ENCODE measurements at regions not wholly inside any gene's neighbourhood (a gene's known extent, or its start where the extent isn't known, plus 50 kb on each side); places are given as distances from the start of the nearest gene placed in this dataset.

- H3K4me1 ChIP-seq (ENCODE audit: control insufficient read depth, insufficient read depth, low read length), result no peaks in the 10 kb centered on the region
- ChIA-PET SMC1A (ENCODE audit: uncharacterized antibody, unreplicated experiment) (interaction anchor here (0.8 kb wide), 1 partner anchor 10 kb away, joined by 3 read pairs; no protein-coding TSS in a partner anchor), RAD21 (ENCODE audit: unreplicated experiment) (interaction anchor here (1.4 kb wide), 1 partner anchor 368 kb away, joined by 5 read pairs; no protein-coding TSS in a partner anchor), POLR2A (no interaction called here), CTCF (interaction anchor here (0.7 to 0.9 kb wide), 2 partner anchors 10 to 39 kb away, joined by 3 read pairs; no protein-coding TSS in a partner anchor)
- no peak overlapping the region for H3K4me3 ChIP-seq
- H2AFZ ChIP-seq (ENCODE audit: control insufficient read depth, low read depth, low read length), result no peak overlapping the region
- FAIRE-seq (no peak), ATAC-seq (no peak), DNase-seq (ENCODE audit: low read depth, low spot score) (no peak)
- no peaks in the 10 kb centered on the region for H4K20me1 ChIP-seq (ENCODE audit: control insufficient read depth, insufficient read depth)
- WGBS (ENCODE audit: insufficient coverage, insufficient replicate concordance, low lambda C conversion rate, missing lambda C conversion rate), result 24% methylated on average over 3 of the region's 3 CpGs
- H3K27ac ChIP-seq (ENCODE audit: control insufficient read depth, insufficient read depth), result no peak overlapping the region
- no peak overlapping the region for H3K9ac ChIP-seq (ENCODE audit: control insufficient read depth, insufficient read depth, low read length)
- no peaks in the 10 kb centered on the region for H3K36me3 ChIP-seq (ENCODE audit: control insufficient read depth in 2 of 2, insufficient read depth in 2 of 2, low read length in 1 of 2)
- TF ChIP-seq NRF1 (conservative IDR thresholded peaks at IDR 0.05; ENCODE audit: low read depth, low read length) (no peak), ASH2L (IDR thresholded peaks at IDR 0.05; ENCODE audit: borderline replicate concordance, low read depth) (no peak), NR2F1 (conservative IDR thresholded peaks at IDR 0.05) (no peak), HDAC2 (IDR thresholded peaks at IDR 0.05) (no peak)
- no TSS peak for BruUV-seq (replicated peaks)
- intact Hi-C loops (cut with micrococcal nuclease; ENCODE audit: unreplicated experiment) (no loop called here), in situ Hi-C loops (cut with MboI) (no loop called here)
- no peaks in the 10 kb centered on the region for H3K79me2 ChIP-seq (ENCODE audit: control insufficient read depth, insufficient read depth, low read length)
- no peaks in the 10 kb centered on the region for H3K27me3 ChIP-seq (replicated peaks in 1 of 2; ENCODE audit: control insufficient read depth in 2 of 2, insufficient read depth in 2 of 2, low read length in 1 of 2)
- no peak overlapping the region for H3K4me2 ChIP-seq (ENCODE audit: control insufficient read depth, insufficient read depth)
- peaks cover 5% of the 10 kb centered on the region; the same call in 2 of the 3 replicates for H3K9me3 ChIP-seq (replicated peaks; ENCODE audit: control insufficient read depth, insufficient read depth, low read length)
Measured at GRCh38 chr2:43116988-43117387, 109.4 kb downstream of the ZFP36L2 start.

DNA sequence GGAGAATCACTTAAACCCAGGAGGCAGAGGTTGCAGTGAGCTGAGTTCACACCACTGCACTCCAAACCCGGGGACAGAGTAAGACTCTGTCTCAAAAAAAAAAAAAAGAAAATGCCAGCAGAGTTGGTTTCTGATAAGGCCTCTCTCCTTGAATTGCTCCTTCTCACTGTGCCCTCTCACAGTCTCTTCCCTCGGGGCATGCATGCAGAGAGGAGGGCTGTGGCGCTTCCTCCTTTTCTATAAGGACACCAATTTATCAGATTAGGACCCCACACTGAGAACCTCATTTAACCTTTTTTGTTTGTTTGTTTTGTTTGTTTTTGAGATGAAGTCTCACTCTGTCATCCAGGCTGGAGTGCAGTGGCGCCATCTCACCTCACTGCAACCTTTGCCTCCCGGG lies 110.5 kb downstream of the ZFP36L2 start:
- RAD21 ChIA-PET (ENCODE audit: unreplicated experiment), result no interaction called here
- Histone ChIP-seq H4K20me1 (ENCODE audit: control insufficient read depth, insufficient read depth) (no peaks in the 10 kb centered on the region), H3K27ac (ENCODE audit: control insufficient read depth, insufficient read depth) (no peak overlapping the region), H3K9me3 (replicated peaks; ENCODE audit: control insufficient read depth, insufficient read depth, low read length) (peaks cover 5% of the 10 kb centered on the region; the same call in 2 of the 3 replicates), H3K9ac (ENCODE audit: control insufficient read depth, insufficient read depth, low read length) (no peak overlapping the region), H3K4me3 (no peak overlapping the region), H3K79me2 (ENCODE audit: control insufficient read depth, insufficient read depth, low read length) (no peaks in the 10 kb centered on the region), H3K36me3 (ENCODE audit: control insufficient read depth in 2 of 2, insufficient read depth in 2 of 2, low read length in 1 of 2) (no peaks in the 10 kb centered on the region), H2AFZ (ENCODE audit: control insufficient read depth, low read depth, low read length) (no peak overlapping the region), H3K27me3 (replicated peaks in 1 of 2; ENCODE audit: control insufficient read depth in 2 of 2, insufficient read depth in 2 of 2, low read length in 1 of 2) (no peaks in the 10 kb centered on the region), H3K4me2 (ENCODE audit: control insufficient read depth, insufficient read depth) (no peak overlapping the region), H3K4me1 (ENCODE audit: control insufficient read depth, insufficient read depth, low read length) (no peaks in the 10 kb centered on the region)
- SMC1A ChIA-PET (ENCODE audit: uncharacterized antibody, unreplicated experiment), result interaction anchor here (1.4 kb wide), 1 partner anchor 10 kb away, joined by 3 read pairs; no protein-coding TSS in a partner anchor
- intact Hi-C loops (cut with micrococcal nuclease; ENCODE audit: unreplicated experiment) (no loop called here), in situ Hi-C loops (cut with MboI) (no loop called here)
- BruUV-seq (replicated peaks), result no TSS peak
- ATAC-seq (no peak), DNase-seq (ENCODE audit: low read depth, low spot score) (no peak), FAIRE-seq (no peak)
- 78% methylated on average over 4 of the region's 5 CpGs for WGBS (ENCODE audit: insufficient coverage, insufficient replicate concordance, low lambda C conversion rate, missing lambda C conversion rate)
- CTCF ChIA-PET, result interaction anchor here (1.1 kb wide), 1 partner anchor 153 kb away, joined by 4 read pairs; no protein-coding TSS in a partner anchor
- POLR2A ChIA-PET, result interaction anchor here (0.7 kb wide), 1 partner anchor 110 kb away, joined by 3 read pairs; no protein-coding TSS in a partner anchor
- TF ChIP-seq KDM1A (IDR thresholded peaks at IDR 0.05; ENCODE audit: borderline replicate concordance) (no peak), E2F4 (IDR thresholded peaks at IDR 0.05; ENCODE audit: low read depth, low read length) (no peak), TAF1 (IDR thresholded peaks at IDR 0.05; ENCODE audit: borderline replicate concordance, low read depth, low read length) (no peak), RAD21 (IDR thresholded peaks at IDR 0.05; ENCODE audit: insufficient read depth, low read depth, low read length) (no peak), WRNIP1 (IDR thresholded peaks at IDR 0.05; ENCODE audit: borderline replicate concordance, low read depth, low read length) (no peak)
- TF ChIP-seq, protein P1, sequence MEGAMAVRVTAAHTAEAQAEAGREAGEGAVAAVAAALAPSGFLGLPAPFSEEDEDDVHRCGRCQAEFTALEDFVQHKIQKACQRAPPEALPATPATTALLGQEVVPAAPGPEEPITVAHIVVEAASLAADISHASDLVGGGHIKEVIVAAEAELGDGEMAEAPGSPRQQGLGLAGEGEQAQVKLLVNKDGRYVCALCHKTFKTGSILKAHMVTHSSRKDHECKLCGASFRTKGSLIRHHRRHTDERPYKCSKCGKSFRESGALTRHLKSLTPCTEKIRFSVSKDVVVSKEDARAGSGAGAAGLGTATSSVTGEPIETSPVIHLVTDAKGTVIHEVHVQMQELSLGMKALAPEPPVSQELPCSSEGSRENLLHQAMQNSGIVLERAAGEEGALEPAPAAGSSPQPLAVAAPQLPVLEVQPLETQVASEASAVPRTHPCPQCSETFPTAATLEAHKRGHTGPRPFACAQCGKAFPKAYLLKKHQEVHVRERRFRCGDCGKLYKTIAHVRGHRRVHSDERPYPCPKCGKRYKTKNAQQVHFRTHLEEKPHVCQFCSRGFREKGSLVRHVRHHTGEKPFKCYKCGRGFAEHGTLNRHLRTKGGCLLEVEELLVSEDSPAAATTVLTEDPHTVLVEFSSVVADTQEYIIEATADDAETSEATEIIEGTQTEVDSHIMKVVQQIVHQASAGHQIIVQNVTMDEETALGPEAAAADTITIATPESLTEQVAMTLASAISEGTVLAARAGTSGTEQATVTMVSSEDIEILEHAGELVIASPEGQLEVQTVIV (IDR thresholded peaks at IDR 0.05; ENCODE audit: borderline replicate concordance, partially characterized antibody), result no peak
